ENCODE measurements at regions not wholly inside any gene's neighbourhood (a gene's known extent, or its start where the extent isn't known, plus 50 kb on each side); places are given as distances from the start of the nearest gene placed in this dataset.

GRCh38 chr14:71398450-71398849 is 491.2 kb downstream of the PCNX1 start:
- TF ChIP-seq ZNF274 (IDR thresholded peaks at IDR 0.05; ENCODE audit: low read depth, low read length) (no peak), SUZ12 (IDR thresholded peaks at IDR 0.05; ENCODE audit: extremely low read depth, insufficient read depth, insufficient read length) (no peak), YY1 (IDR thresholded peaks at IDR 0.05; ENCODE audit: insufficient read depth, insufficient read length) (no peak)
